Fibroblast of lung (primary cell): ENCODE measurements at regions not wholly inside any gene's neighbourhood (a gene's known extent, or its start where the extent isn't known, plus 50 kb on each side); places are given as distances from the start of the nearest gene placed in this dataset.

Source experiments
- DNase-seq, 2 donors: peaks; one replicate each; pipeline versions ENCODE4 v3.0.0 to v3.0.0-alpha.2; 2010; ENCODE audit warnings: low read depth in 2 of 2
- H2AFZ ChIP-seq: 2 replicates; pipeline ENCODE4 v1.5.1; 2012; ENCODE audit warnings: low read length, control low read depth, inconsistent platforms
- H3K27ac ChIP-seq: 2 replicates; pipeline ENCODE4 v1.5.1; 2011; ENCODE audit warnings: low read length, control low read depth; ENCODE audit not compliant: insufficient read depth
- H3K27me3 ChIP-seq: 2 replicates; pipeline ENCODE4 v1.5.1; 2011; ENCODE audit warnings: mild to moderate bottlenecking, low read length; ENCODE audit not compliant: control insufficient read depth, insufficient read depth
- H3K36me3 ChIP-seq: 2 replicates; pipeline ENCODE4 v1.5.1; 2011; ENCODE audit warnings: low read length; ENCODE audit not compliant: control insufficient read depth, insufficient read depth
- H3K4me1 ChIP-seq: 2 replicates; pipeline ENCODE4 v1.5.1; 2011; ENCODE audit warnings: low read length; ENCODE audit not compliant: control insufficient read depth, insufficient read depth; ENCODE audit errors: extremely low read depth
- H3K4me2 ChIP-seq: 2 replicates; pipeline ENCODE4 v1.5.1; 2011; ENCODE audit warnings: low read length, control low read depth; ENCODE audit not compliant: insufficient read depth; ENCODE audit errors: extremely low read depth
- H3K4me3 ChIP-seq, 4 experiments: fragments of 200-600 bp in 1 of 4; sonication (generic) in 1 of 4; replicated peaks in 1 of 4; 2 replicates each; pipeline ENCODE4 v1.5.1; 2011 to 2016; ENCODE audit warnings: low read length in 4 of 4, low read depth in 3 of 4, mild to moderate bottlenecking in 3 of 4, control low read depth in 2 of 4, inconsistent platforms in 1 of 4, mixed read lengths in 1 of 4; ENCODE audit not compliant: insufficient read depth in 1 of 4; ENCODE audit errors: control extremely low read depth in 1 of 4
- H3K79me2 ChIP-seq: 2 replicates; pipeline ENCODE4 v1.5.1; 2012; ENCODE audit warnings: mild to moderate bottlenecking, low read length, inconsistent platforms; ENCODE audit not compliant: control insufficient read depth, insufficient read depth
- H3K9ac ChIP-seq: 2 replicates; pipeline ENCODE4 v1.5.1; 2011; ENCODE audit warnings: mild to moderate bottlenecking, low read length, control low read depth; ENCODE audit not compliant: insufficient read depth
- H3K9me3 ChIP-seq: 2 replicates; pipeline ENCODE4 v1.5.1; 2012; ENCODE audit warnings: low read depth, low read length; ENCODE audit not compliant: control insufficient read depth, insufficient read depth
- H4K20me1 ChIP-seq: 2 replicates; pipeline ENCODE4 v1.5.1; 2011; ENCODE audit warnings: low read length; ENCODE audit not compliant: control insufficient read depth, insufficient read depth; ENCODE audit errors: extremely low read depth
- EZH2 ChIP-seq: IDR thresholded peaks from 2 replicates; pipeline ENCODE4 v1.5.1; 2012; ENCODE audit warnings: low read length, control low read depth, mild to moderate bottlenecking; ENCODE audit errors: missing control alignments

GRCh38 chr14:57918791-57919190 is 52.9 kb upstream of the SLC35F4 start:
- no peak overlapping the region for H3K27ac ChIP-seq
- peak in 1 of 2 donors; percentile 36 for DNase-seq
- no peak overlapping the region for H3K4me2 ChIP-seq
- H4K20me1 ChIP-seq: no peaks in the 10 kb centered on the region
- no peak overlapping the region for H3K4me3 ChIP-seq
- H3K9me3 ChIP-seq: no peaks in the 10 kb centered on the region
- H3K36me3 ChIP-seq: no peaks in the 10 kb centered on the region
- no peaks in the 10 kb centered on the region for H3K4me1 ChIP-seq
- TF ChIP-seq EZH2: no peak
- no peaks in the 10 kb centered on the region for H3K79me2 ChIP-seq
- H3K9ac ChIP-seq: no peak overlapping the region
- no peaks in the 10 kb centered on the region for H3K27me3 ChIP-seq
- H2AFZ ChIP-seq: no peak overlapping the region
